ENCODE measurements at regions not wholly inside any gene's neighbourhood (a gene's known extent, or its start where the extent isn't known, plus 50 kb on each side); places are given as distances from the start of the nearest gene placed in this dataset.

DNA sequence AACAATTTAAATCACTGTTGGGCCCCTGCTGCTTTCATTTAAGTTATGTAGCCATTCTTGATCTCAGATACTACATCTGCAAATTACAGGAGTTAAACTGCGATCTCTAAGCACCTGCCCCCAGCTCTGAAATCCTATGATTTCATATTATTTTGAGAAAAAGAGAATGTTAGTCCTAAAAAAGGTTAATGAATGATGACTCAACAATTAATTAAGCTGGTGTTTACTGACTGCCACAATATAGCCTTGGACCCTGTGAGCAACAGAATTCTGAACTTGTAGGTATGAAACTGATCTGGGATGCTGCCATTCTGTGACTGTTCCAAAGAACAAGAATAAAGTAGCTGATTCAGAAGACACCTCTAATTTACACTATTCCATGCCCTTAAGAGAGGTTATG lies 124.4 kb upstream of the FBXL7 start:
- dilution Hi-C loops (cut with MboI; ENCODE audit: extremely low pct_ligation_motif_present, low sequenced_read_pairs): no loop called here
- Histone ChIP-seq H3K4me1 (ENCODE audit: control insufficient read depth, extremely low read depth, insufficient read depth, low read length) (no peaks in the 10 kb centered on the region), H3K27ac (ENCODE audit: control insufficient read depth, insufficient read depth, low read length) (no peak overlapping the region), H3K4me2 (ENCODE audit: control insufficient read depth, extremely low read depth, insufficient read depth, low read depth, low read length) (no peak overlapping the region), H3K9ac (ENCODE audit: control insufficient read depth, extremely low read depth, insufficient read depth, low read length) (no peak overlapping the region), H3K4me3 (ENCODE audit: control insufficient read depth in 2 of 3, extremely low read depth in 1 of 3, insufficient read depth in 2 of 3, low read depth in 1 of 3, low read length in 3 of 3) (no peak overlapping the region), H3K9me3 (ENCODE audit: control insufficient read depth, low read depth, low read length) (peaks cover 2% of the 10 kb centered on the region), H3K9me1 (ENCODE audit: control insufficient read depth, extremely low read depth, insufficient read depth, low read length) (no peaks in the 10 kb centered on the region), H3K79me2 (ENCODE audit: control insufficient read depth, insufficient read depth, low read length) (no peaks in the 10 kb centered on the region), H3K36me3 (ENCODE audit: control insufficient read depth in 2 of 2, extremely low read depth in 1 of 2, insufficient read depth in 2 of 2, low read length in 2 of 2) (no peaks in the 10 kb centered on the region), H2AFZ (ENCODE audit: control insufficient read depth, low read length) (no peak overlapping the region), H4K20me1 (ENCODE audit: control insufficient read depth, extremely low read depth, insufficient read depth, low read length) (no peaks in the 10 kb centered on the region), H3K27me3 (ENCODE audit: control insufficient read depth, extremely low read depth, insufficient read depth, low read length) (no peaks in the 10 kb centered on the region)
- TF ChIP-seq, protein P1, sequence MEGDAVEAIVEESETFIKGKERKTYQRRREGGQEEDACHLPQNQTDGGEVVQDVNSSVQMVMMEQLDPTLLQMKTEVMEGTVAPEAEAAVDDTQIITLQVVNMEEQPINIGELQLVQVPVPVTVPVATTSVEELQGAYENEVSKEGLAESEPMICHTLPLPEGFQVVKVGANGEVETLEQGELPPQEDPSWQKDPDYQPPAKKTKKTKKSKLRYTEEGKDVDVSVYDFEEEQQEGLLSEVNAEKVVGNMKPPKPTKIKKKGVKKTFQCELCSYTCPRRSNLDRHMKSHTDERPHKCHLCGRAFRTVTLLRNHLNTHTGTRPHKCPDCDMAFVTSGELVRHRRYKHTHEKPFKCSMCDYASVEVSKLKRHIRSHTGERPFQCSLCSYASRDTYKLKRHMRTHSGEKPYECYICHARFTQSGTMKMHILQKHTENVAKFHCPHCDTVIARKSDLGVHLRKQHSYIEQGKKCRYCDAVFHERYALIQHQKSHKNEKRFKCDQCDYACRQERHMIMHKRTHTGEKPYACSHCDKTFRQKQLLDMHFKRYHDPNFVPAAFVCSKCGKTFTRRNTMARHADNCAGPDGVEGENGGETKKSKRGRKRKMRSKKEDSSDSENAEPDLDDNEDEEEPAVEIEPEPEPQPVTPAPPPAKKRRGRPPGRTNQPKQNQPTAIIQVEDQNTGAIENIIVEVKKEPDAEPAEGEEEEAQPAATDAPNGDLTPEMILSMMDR (optimal IDR thresholded peaks at IDR 0.05 in 1 of 3, IDR thresholded peaks at IDR 0.05 in 1 of 3, conservative IDR thresholded peaks at IDR 0.05 in 1 of 3; ENCODE audit: extremely low read depth in 1 of 3, insufficient read depth in 2 of 3, low read length in 3 of 3): no peak
- TF ChIP-seq EZH2 (IDR thresholded peaks at IDR 0.05; ENCODE audit: low read length): no peak
- no peak for DNase-seq (ENCODE audit: low read depth, low spot score)
- no peak for FAIRE-seq

DNA sequence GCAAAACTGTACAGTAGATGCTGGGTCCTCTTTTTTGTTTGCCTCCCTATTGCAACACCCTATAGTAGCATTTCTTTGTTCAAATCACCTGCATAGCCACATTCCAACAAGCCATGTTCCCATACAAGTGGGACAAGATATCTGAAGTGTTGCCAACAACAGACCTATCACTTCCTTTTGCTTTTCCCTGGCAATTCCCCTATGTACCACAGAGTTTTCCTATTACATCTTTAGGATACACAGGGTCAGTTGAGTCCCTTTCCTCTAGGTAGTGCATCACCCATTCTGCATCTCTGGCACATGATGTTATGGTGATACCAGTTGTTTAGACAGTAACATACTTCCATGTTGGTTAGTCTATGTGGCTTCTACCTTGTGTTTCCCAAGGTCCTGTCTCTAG lies 125.1 kb upstream of the FBXL7 start:
- Histone ChIP-seq H2AFZ (ENCODE audit: control insufficient read depth, low read length) (no peak overlapping the region), H3K4me2 (ENCODE audit: control insufficient read depth, extremely low read depth, insufficient read depth, low read depth, low read length) (no peak overlapping the region), H3K4me1 (ENCODE audit: control insufficient read depth, extremely low read depth, insufficient read depth, low read length) (no peaks in the 10 kb centered on the region), H3K4me3 (ENCODE audit: control insufficient read depth in 2 of 3, extremely low read depth in 1 of 3, insufficient read depth in 2 of 3, low read depth in 1 of 3, low read length in 3 of 3) (no peak overlapping the region), H3K27me3 (ENCODE audit: control insufficient read depth, extremely low read depth, insufficient read depth, low read length) (no peaks in the 10 kb centered on the region), H3K9me3 (ENCODE audit: control insufficient read depth, low read depth, low read length) (peaks cover 2% of the 10 kb centered on the region), H4K20me1 (ENCODE audit: control insufficient read depth, extremely low read depth, insufficient read depth, low read length) (no peaks in the 10 kb centered on the region), H3K27ac (ENCODE audit: control insufficient read depth, insufficient read depth, low read length) (no peak overlapping the region), H3K36me3 (ENCODE audit: control insufficient read depth in 2 of 2, extremely low read depth in 1 of 2, insufficient read depth in 2 of 2, low read length in 2 of 2) (no peaks in the 10 kb centered on the region), H3K9me1 (ENCODE audit: control insufficient read depth, extremely low read depth, insufficient read depth, low read length) (no peaks in the 10 kb centered on the region), H3K9ac (ENCODE audit: control insufficient read depth, extremely low read depth, insufficient read depth, low read length) (no peak overlapping the region), H3K79me2 (ENCODE audit: control insufficient read depth, insufficient read depth, low read length) (no peaks in the 10 kb centered on the region)
- TF ChIP-seq EZH2 (IDR thresholded peaks at IDR 0.05; ENCODE audit: low read length): no peak
- TF ChIP-seq, protein P1 (optimal IDR thresholded peaks at IDR 0.05 in 1 of 3, IDR thresholded peaks at IDR 0.05 in 1 of 3, conservative IDR thresholded peaks at IDR 0.05 in 1 of 3; ENCODE audit: extremely low read depth in 1 of 3, insufficient read depth in 2 of 3, low read length in 3 of 3): no peak
- FAIRE-seq (no peak), DNase-seq (ENCODE audit: low read depth, low spot score) (no peak)
- dilution Hi-C loops (cut with MboI; ENCODE audit: extremely low pct_ligation_motif_present, low sequenced_read_pairs): no loop called here
